BE2C (cell line): ENCODE measurements at regions not wholly inside any gene's neighbourhood (a gene's known extent, or its start where the extent isn't known, plus 50 kb on each side); places are given as distances from the start of the nearest gene placed in this dataset.

Experiments
- DNase-seq: peaks from one replicate; pipeline ENCODE4 v3.0.0-alpha.2; 2020
- H3K27me3 ChIP-seq: fragments of 250-450 bp; sonication (Bioruptor Pico); 2 replicates; pipeline ENCODE4 v1.5.1; 2020; ENCODE audit warnings: mild to moderate bottlenecking
- H3K36me3 ChIP-seq: fragments of 250-450 bp; sonication (Bioruptor Pico); 2 replicates; pipeline ENCODE4 v1.5.1; 2020; ENCODE audit warnings: mild to moderate bottlenecking
- H3K4me1 ChIP-seq: fragments of 250-450 bp; sonication (Bioruptor Pico); 2 replicates; pipeline ENCODE4 v1.5.1; 2020
- H3K4me3 ChIP-seq: 2 replicates; pipeline ENCODE4 v1.5.1; 2011; ENCODE audit warnings: low read depth, low read length
- H3K9me3 ChIP-seq: fragments of 250-450 bp; sonication (Bioruptor Pico); 2 replicates; pipeline ENCODE4 v1.5.1; 2020
- CTCF ChIP-seq: IDR thresholded peaks from 2 replicates; pipeline ENCODE4 v1.5.1; 2012; ENCODE audit warnings: mild to moderate bottlenecking, low read depth, low read length

DNA sequence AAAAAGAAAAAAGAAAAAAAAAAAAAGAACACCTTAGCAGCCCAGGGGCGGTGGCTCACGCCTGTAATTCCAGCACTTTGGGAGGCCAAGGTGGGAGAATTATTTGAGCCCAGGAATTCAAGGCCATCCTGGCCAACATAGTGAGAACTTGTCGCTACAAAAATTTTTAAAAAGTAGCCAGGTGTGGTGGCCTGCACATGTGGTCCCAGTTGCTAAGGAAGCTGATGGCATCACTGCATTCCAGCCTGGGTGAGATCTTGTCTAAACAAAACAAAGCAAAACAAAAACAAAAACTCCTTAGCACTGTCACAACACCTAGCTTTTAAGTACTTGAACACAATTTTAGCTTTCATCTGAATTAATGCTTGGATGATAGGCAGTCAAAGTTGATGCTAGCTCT lies 86.3 kb upstream of the MKLN1 start:
- H3K4me3 ChIP-seq: no peak overlapping the region
- H3K4me1 ChIP-seq: no peaks in the 10 kb centered on the region
- TF ChIP-seq CTCF: no peak
- no peak for DNase-seq
- H3K27me3 ChIP-seq: no peaks in the 10 kb centered on the region
- H3K9me3 ChIP-seq: no peaks in the 10 kb centered on the region
- no peaks in the 10 kb centered on the region for H3K36me3 ChIP-seq

GRCh38 chr7:131242123-131242650 lies 85.5 kb upstream of the MKLN1 start:
- Histone ChIP-seq H3K4me3 (no peak overlapping the region), H3K4me1 (no peaks in the 10 kb centered on the region), H3K27me3 (no peaks in the 10 kb centered on the region), H3K36me3 (no peaks in the 10 kb centered on the region), H3K9me3 (no peaks in the 10 kb centered on the region)
- DNase-seq: no peak
- TF ChIP-seq CTCF: no peak

DNA sequence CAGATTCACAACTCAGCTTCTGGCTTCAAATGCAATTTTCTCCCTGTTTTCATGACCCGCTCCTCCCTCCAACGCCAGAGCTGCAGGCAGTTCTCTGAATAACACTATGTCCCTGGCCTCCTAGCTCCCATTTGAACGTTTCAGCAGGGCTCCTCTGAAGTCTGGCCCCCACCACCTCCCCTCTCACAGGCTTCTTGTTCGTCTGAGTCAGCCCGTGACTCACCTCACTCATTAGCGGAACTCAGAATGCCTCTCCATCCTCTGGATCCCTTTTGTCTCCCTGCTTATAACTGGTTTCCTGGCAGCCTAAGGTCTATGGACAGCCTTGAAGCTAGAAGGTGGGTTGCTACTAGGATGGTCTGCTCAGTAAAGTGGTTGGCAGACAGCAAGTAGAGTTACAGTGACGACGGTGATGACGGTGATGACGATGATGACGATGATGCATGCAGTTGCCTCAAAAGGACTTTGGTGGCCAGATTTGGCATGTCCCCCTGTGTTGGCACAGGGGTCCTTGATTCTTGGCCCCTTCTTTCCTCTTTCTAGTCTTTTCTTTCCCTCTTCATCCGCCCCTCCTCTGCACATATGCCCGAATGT lies 83.3 kb upstream of the MKLN1 start:
- H3K4me3 ChIP-seq: no peak overlapping the region
- DNase-seq: peak; percentile 16
- H3K36me3 ChIP-seq: no peaks in the 10 kb centered on the region
- no peak for TF ChIP-seq CTCF
- no peaks in the 10 kb centered on the region for H3K9me3 ChIP-seq
- no peaks in the 10 kb centered on the region for H3K27me3 ChIP-seq
- no peaks in the 10 kb centered on the region for H3K4me1 ChIP-seq

DNA sequence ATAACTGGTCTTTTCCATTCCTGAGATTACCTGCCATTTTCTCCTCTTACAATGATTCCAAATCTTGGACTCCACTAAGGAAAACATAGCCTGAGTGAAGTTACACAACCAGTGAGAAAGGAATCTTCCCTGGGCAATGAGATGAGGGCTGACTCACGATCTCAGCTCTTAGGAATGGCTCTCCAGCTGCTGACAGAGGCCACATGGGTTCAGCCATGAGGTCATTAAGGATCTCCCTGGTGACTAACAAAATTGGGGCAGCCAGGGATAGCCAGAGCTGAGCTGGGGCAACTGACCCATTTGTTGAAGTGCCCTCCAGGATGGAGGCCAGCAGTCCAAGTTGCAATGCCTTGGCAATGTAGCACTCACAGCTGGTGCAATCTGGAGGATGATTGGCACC lies 78.7 kb upstream of the MKLN1 start:
- TF ChIP-seq CTCF: no peak
- Histone ChIP-seq H3K4me1 (no peaks in the 10 kb centered on the region), H3K9me3 (no peaks in the 10 kb centered on the region; the same call in 1 of the 2 replicates), H3K36me3 (no peaks in the 10 kb centered on the region), H3K4me3 (no peak overlapping the region), H3K27me3 (no peaks in the 10 kb centered on the region)
- DNase-seq: no peak

DNA sequence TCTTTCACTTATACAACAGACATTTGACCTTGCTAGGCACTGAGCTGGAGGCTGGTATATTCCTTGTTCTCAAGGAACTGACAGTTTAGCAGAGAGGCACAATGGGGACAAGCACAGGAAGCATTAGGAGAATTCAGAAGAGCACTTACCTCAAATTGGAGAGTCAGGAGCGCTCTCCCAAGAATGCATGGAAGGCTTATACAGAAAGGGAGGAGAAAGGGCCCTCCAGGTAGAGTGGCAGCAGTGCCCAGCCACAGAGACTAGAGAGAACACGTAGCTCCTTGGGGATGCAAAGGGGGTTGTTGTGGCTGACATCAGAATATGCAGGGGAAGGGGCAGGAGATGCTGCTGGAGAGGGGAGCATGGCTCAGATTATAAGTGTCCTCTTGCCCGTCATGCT lies 78.2 kb upstream of the MKLN1 start:
- Histone ChIP-seq H3K4me1 (no peaks in the 10 kb centered on the region), H3K9me3 (no peaks in the 10 kb centered on the region; the same call in 1 of the 2 replicates), H3K27me3 (no peaks in the 10 kb centered on the region), H3K36me3 (no peaks in the 10 kb centered on the region), H3K4me3 (no peak overlapping the region)
- no peak for DNase-seq
- TF ChIP-seq CTCF: no peak

- no peaks in the 10 kb centered on the region for H3K27me3 ChIP-seq
- no peak overlapping the region for H3K4me3 ChIP-seq
- DNase-seq: no peak
- H3K36me3 ChIP-seq: no peaks in the 10 kb centered on the region
- peaks cover 2% of the 10 kb centered on the region for H3K9me3 ChIP-seq
- H3K4me1 ChIP-seq: no peaks in the 10 kb centered on the region
- no peak for TF ChIP-seq CTCF
These were observed 77.3 kb upstream of the MKLN1 start for GRCh38 chr7:131250331-131250730.
